ENCODE measurements at regions not wholly inside any gene's neighbourhood (a gene's known extent, or its start where the extent isn't known, plus 50 kb on each side); places are given as distances from the start of the nearest gene placed in this dataset.

DNA sequence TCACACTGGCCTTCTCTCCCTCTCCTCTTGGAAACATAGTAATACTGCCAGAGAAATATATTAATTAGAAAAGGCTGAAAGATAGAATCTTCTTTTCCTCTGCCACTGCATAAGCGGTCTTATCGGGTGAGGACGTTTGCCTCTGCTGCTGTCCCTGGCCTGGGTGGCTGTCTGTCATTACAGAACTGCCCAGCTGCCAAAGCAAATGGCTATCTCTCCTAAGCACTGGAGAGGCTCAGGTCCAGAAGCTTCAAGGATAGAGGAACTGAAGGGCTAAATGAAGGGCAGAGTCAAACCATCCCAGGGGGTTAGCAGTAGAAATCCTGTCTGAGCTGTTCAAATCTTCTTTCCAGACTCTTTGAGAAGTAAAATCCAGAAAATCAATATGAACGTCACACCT lies 198.6 kb upstream of the CAND1 start:
- TF ChIP-seq CTCF (IDR thresholded peaks at IDR 0.05): no peak
- no peak for TF ChIP-seq POLR2A (IDR thresholded peaks at IDR 0.05)

All from lower leg skin (tissue), 3 donors.